ENCODE measurements at regions not wholly inside any gene's neighbourhood (a gene's known extent, or its start where the extent isn't known, plus 50 kb on each side); places are given as distances from the start of the nearest gene placed in this dataset.

DNA sequence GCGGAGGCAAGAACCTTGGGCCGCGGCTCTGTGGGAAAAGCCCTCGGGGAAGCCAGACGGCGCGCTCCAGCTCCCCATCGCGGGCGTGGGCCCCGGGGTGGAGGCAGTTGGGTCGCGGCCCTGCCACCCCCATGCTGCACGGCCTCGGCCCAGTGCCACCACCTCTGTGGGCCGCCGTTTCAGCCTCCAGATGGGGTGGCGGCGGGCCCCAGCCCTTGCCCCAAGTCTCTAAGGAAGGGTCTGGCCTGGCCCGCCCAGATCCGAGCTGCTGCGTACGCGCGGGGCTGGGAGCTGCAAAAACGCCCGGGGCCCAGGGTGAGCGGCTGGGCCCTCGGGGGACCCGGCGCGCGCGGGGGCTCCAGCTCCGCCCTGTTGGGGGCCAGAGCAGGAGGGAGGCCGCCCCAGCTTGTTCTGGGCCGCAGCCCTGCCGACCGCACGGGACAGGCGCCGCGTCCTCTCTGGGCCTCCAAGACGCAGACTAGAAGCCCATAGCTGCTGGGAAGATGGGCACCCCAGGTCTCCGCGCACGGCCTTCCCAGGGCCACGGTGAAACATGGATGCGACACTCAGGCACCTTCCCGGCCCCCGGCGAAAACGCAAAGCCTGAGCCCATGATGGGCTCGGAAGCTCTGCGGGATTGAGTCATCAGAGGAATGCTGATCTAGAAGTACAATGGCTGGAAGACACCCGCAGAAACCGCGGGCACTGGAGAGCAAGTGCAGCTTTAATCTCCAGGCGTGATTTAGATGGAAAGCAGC lies 110.1 kb downstream of the KCTD15 start:
- TF ChIP-seq CTCF (IDR thresholded peaks at IDR 0.05; ENCODE audit: insufficient read depth, missing control alignments) = no peak
- FAIRE-seq (no peak), DNase-seq (ENCODE audit: insufficient read length, low spot score) (no peak)

DNA sequence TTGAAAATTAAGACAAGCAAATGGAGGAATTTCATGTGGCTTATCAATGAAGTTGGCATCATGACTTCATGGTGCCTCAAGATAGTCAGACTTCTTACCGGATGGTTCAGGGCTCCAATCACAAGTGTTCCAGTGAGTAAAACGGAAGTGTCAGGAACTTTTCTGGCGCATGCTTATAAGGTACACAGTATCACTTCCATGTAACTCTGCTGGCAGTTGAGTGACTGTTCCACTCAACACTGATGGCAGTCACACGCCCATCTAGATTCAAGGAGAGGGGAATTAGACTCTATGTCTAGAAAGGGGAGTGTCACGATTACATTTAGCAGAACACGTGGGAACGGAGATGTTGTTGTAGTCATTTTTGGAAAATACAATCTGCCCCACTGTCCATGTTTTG lies 114.3 kb downstream of the KCTD15 start:
- no peak for TF ChIP-seq CTCF (IDR thresholded peaks at IDR 0.05; ENCODE audit: insufficient read depth, missing control alignments)
- no peak for FAIRE-seq
- no peak for DNase-seq (ENCODE audit: insufficient read length, low spot score)

GRCh38 chr19:33914599-33914998 lies 117.9 kb downstream of the KCTD15 start:
- DNase-seq (ENCODE audit: insufficient read length, low spot score) (no peak), FAIRE-seq (no peak)
- no peak for TF ChIP-seq CTCF (IDR thresholded peaks at IDR 0.05; ENCODE audit: insufficient read depth, missing control alignments)

- TF ChIP-seq CTCF (IDR thresholded peaks at IDR 0.05; ENCODE audit: insufficient read depth, missing control alignments) = no peak
- no peak for DNase-seq (ENCODE audit: insufficient read length, low spot score)
- no peak for FAIRE-seq
Measured at GRCh38 chr19:33916792-33917191, 120.1 kb downstream of the KCTD15 start.

- no peak for FAIRE-seq
- no peak for DNase-seq (ENCODE audit: insufficient read length, low spot score)
- no peak for TF ChIP-seq CTCF (IDR thresholded peaks at IDR 0.05; ENCODE audit: insufficient read depth, missing control alignments)
Measured at GRCh38 chr19:33919291-33919690, 122.6 kb downstream of the KCTD15 start.

DNA sequence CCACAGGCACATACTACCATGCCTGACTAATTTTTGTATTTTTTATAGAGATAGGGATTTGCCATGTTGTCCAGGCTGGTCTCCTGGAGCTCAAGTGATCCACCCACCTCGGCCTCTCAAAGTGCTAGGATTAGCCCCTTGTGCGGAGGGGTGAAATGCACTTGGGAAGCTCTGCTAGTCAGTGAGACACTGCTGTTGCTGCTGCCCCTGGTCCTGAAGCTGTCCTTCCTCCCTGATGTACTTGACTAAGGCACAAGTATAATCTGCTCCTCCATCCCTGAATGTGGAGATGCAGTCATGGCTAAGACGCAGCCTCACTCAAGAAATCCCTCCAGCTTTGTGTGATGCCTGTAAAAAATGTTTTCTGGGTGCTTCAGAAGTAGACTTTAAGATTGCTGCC lies 124.5 kb downstream of the KCTD15 start:
- no peak for TF ChIP-seq CTCF (IDR thresholded peaks at IDR 0.05; ENCODE audit: insufficient read depth, missing control alignments)
- FAIRE-seq (no peak), DNase-seq (ENCODE audit: insufficient read length, low spot score) (no peak)

- DNase-seq (ENCODE audit: insufficient read length, low spot score) = no peak
- no peak for TF ChIP-seq CTCF (IDR thresholded peaks at IDR 0.05; ENCODE audit: insufficient read depth, missing control alignments)
- FAIRE-seq = no peak
Measured at GRCh38 chr19:33926306-33926705, 129.6 kb downstream of the KCTD15 start.

All from D721Med (cell line).